ENCODE measurements at regions not wholly inside any gene's neighbourhood (a gene's known extent, or its start where the extent isn't known, plus 50 kb on each side); places are given as distances from the start of the nearest gene placed in this dataset.
"Not testable (repeated sequence)": the region's sequence is repeated elsewhere in the genome, so short reads cannot be mapped to it uniquely, and the experiment has no call there.

DNA sequence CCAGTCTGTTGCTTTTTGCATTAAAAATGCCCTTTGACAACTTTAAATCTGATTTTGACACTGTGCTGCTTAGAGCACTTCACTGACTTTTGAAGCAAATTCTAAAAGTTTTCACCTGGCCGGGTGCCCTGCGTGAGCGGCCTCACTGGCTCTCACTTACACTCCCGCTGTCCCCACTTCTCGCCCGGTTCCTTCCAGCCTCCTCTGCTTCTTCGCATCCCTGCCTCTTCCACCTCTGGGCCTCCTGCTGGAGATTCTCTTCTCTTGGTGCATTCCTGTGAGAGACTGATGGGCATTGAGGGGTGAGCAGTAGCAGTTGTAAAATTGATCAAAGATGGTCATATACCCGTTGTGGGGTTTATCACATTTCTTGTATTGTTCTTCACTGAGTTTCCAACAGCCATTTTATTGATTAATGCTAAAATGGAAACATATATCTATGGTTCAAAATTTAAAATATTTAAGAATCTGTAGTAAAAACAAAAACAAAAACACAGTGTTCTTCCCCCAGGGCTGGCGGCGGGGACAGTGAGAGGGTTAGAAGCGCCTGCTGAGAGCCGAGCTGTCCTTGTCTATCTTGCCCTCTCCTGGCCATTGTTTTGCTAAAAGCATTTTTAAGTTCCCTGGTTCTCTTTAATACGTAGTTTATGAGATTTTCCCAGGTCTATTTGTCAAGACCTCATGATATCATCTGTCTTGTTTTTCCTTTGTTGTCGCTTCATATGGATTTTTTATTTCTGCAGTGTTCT, 160.1 kb downstream of the GOLGA8K start:
- not testable (repeated sequence) for H3K4me3 Mint-ChIP-seq; ATAC-seq; H3K27ac Mint-ChIP-seq; H3K9me3 Mint-ChIP-seq; H3K36me3 Mint-ChIP-seq; DNase-seq (ENCODE audit: low spot score in 2 of 2); H3K4me1 Mint-ChIP-seq

DNA sequence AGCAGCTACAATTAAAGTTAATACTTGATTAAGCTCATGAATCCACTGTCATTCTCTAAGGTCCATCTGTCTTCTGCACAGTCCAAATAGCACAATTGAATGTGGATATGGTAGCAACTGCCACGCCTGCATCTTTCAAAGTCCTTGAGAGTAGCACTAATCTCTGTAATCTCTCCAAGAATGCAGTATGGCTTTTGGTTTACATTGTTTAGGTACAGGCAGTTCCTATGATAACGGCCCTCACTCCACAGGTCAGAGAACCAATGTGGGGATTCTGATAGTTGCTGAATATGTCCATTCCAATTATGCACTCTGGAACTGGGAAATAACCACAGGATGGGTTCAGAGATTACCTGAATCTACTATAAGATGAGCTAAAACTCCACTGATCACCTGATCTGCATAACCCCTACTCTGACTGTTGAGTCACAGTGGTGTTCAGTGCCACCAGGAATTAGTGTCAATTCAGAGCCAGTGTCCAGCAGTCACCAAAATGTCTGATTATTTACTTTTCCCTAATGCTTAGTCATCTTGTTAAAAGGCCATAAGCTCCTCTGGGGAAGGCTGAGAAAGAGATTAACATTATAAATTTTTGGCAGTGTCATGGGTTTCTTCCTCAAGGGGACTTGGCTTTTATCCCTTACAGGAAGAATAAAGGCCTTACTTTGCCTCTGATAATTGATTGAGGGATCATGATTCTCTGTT, 175.5 kb downstream of the GOLGA8K start:
- not testable (repeated sequence) for H3K9me3 Mint-ChIP-seq; H3K36me3 Mint-ChIP-seq; ATAC-seq; H3K4me1 Mint-ChIP-seq; H3K27ac Mint-ChIP-seq; H3K4me3 Mint-ChIP-seq; DNase-seq (ENCODE audit: low spot score in 2 of 2)

DNA sequence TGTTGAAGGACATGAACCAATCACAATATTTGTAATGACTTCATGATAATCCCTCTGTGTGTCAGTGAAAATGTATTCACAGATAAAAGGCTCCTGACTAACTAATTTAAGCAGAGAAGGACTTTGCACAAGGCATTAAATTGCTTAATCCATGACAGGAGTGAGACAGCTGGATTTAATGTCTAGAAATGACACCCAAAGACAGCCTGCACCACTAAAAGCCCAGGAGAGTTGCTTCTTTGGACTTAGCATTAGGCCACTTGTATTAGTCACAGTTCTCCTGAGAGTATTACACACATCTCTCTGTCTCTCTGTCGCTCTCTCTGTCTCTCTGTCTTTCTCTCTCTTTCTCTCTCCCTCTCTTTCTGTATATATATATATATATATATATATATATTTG, 180.4 kb downstream of the GOLGA8K start:
- Mint-ChIP-seq H3K36me3 (no peaks in the 10 kb centered on the region), H3K27ac (no peak overlapping the region), H3K4me3 (no peak overlapping the region), H3K9me3 (peaks cover 16% of the 10 kb centered on the region), H3K4me1 (no peaks in the 10 kb centered on the region)
- DNase-seq (ENCODE audit: low spot score in 2 of 2) (no peak), ATAC-seq (no peak)
